Fibroblast of lung (primary cell): ENCODE measurements at regions not wholly inside any gene's neighbourhood (a gene's known extent, or its start where the extent isn't known, plus 50 kb on each side); places are given as distances from the start of the nearest gene placed in this dataset.

Source experiments
- CTCF ChIP-seq, 2 donors: IDR thresholded peaks in 1 of 2; conservative IDR thresholded peaks in 1 of 2; 1 replicate in 1 of 2; 2 replicates in 1 of 2; pipeline ENCODE4 v1.5.1; 2011 to 2012; ENCODE audit warnings: low read length in 2 of 2, control low read depth in 1 of 2, inconsistent platforms in 1 of 2, low read depth in 1 of 2, mild to moderate bottlenecking in 1 of 2
- EZH2 ChIP-seq: IDR thresholded peaks from 2 replicates; pipeline ENCODE4 v1.5.1; 2012; ENCODE audit warnings: low read length, control low read depth, mild to moderate bottlenecking; ENCODE audit errors: missing control alignments

GRCh38 chr15:53108319-53108718 lies 318.2 kb upstream of the ONECUT1 start:
- TF ChIP-seq CTCF (conservative IDR thresholded peaks at IDR 0.05 in 1 of 2, IDR thresholded peaks at IDR 0.05 in 1 of 2; ENCODE audit: low read depth in 1 of 2, low read length in 2 of 2): no peak
- no peak for TF ChIP-seq EZH2
